Esophagus muscularis mucosa (tissue), 4 donors: ENCODE measurements at regions not wholly inside any gene's neighbourhood (a gene's known extent, or its start where the extent isn't known, plus 50 kb on each side); places are given as distances from the start of the nearest gene placed in this dataset.

ENCODE experiments used
- EP300 ChIP-seq: sonication (generic); formaldehyde crosslinking; IDR thresholded peaks from one replicate; pipeline ENCODE4 v1.6.1; 2017; ENCODE audit warnings: antibody characterized with exemption
- POLR2A ChIP-seq: fragments of 450-650 bp; IDR thresholded peaks from one replicate; pipeline ENCODE4 v1.6.1; 2017; ENCODE audit warnings: antibody characterized with exemption, moderate library complexity, mild to moderate bottlenecking, low read depth
- POLR2AphosphoS5 ChIP-seq, 2 donors: sonication (generic); formaldehyde crosslinking; IDR thresholded peaks; one replicate each; pipeline ENCODE4 v1.6.1; 2017; ENCODE audit warnings: antibody characterized with exemption in 2 of 2
- TF ChIP-seq, protein P1 (sequence below), 3 experiments: fragments of 200-600 bp in 2 of 3; fragments of 450-650 bp in 1 of 3; sonication (generic) in 2 of 3; IDR thresholded peaks; one replicate each; pipeline ENCODE4 v1.5.1; 2017 to 2019; ENCODE audit warnings: antibody characterized with exemption in 3 of 3, mild to moderate bottlenecking in 2 of 3, moderate library complexity in 1 of 3

DNA sequence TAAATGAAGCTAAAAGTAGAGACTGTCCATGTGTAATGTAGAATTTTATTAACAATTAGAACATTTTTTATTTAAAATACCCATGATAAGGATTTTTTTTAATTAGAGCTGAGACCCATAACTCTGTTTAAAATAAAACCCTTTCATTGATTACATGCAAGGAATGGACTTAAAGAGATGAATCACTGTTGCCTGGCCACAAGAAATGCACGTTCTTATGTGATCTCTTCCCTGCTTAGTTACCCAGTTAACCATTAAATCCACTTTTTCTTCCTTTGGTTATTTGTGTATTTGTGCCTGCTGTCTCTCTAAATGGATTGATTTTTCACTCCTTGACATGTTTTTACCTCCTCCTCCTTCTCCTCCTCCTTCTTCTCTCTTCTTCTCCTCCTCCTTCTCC is 83.3 kb upstream of the SLITRK3 start:
- TF ChIP-seq, protein P1, sequence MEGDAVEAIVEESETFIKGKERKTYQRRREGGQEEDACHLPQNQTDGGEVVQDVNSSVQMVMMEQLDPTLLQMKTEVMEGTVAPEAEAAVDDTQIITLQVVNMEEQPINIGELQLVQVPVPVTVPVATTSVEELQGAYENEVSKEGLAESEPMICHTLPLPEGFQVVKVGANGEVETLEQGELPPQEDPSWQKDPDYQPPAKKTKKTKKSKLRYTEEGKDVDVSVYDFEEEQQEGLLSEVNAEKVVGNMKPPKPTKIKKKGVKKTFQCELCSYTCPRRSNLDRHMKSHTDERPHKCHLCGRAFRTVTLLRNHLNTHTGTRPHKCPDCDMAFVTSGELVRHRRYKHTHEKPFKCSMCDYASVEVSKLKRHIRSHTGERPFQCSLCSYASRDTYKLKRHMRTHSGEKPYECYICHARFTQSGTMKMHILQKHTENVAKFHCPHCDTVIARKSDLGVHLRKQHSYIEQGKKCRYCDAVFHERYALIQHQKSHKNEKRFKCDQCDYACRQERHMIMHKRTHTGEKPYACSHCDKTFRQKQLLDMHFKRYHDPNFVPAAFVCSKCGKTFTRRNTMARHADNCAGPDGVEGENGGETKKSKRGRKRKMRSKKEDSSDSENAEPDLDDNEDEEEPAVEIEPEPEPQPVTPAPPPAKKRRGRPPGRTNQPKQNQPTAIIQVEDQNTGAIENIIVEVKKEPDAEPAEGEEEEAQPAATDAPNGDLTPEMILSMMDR (IDR thresholded peaks at IDR 0.05), result no peak
- TF ChIP-seq POLR2A, result no peak
- TF ChIP-seq POLR2AphosphoS5 (IDR thresholded peaks at IDR 0.05), result no peak
- TF ChIP-seq EP300, result no peak
